ENCODE measurements at regions not wholly inside any gene's neighbourhood (a gene's known extent, or its start where the extent isn't known, plus 50 kb on each side); places are given as distances from the start of the nearest gene placed in this dataset.

DNA sequence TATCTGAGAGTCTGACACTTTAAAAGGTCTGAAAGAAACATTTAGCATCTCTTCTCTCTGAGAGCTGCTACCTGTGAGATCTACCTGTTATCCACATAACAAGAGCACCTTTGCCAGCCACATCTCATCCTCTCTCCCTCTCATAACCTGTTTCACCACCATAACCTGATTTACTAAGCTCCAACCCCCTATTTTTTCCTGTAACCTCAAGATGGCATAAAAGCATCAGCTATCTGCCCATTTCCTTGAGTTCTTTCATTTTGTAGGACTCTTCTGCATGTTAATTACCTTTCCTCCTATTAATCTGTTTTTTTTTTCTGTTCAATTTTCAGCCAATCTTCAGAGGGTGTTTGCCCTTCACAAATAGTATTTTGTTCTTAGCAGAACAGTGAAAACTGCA, 136.5 kb upstream of the KCNK1 start:
- BruUV-seq (replicated peaks), result no TSS peak
- H3K9me3 ChIP-seq (ENCODE audit: control insufficient read depth in 1 of 2, insufficient read depth in 1 of 2, low read depth in 1 of 2, low read length in 2 of 2), result no peaks in the 10 kb centered on the region
- H3K4me3 ChIP-seq (replicated peaks in 1 of 2; ENCODE audit: low read depth in 1 of 2, low read length in 2 of 2), result no peak overlapping the region
- no peaks in the 10 kb centered on the region for H3K4me1 ChIP-seq (ENCODE audit: control insufficient read depth in 1 of 2, insufficient read depth in 2 of 2, low read length in 2 of 2)
- H4K20me1 ChIP-seq (ENCODE audit: insufficient read depth), result no peaks in the 10 kb centered on the region
- no peak for ATAC-seq
- TF ChIP-seq EZH2phosphoT487 (IDR thresholded peaks at IDR 0.05; ENCODE audit: borderline replicate concordance) (no peak), ELF1 (IDR thresholded peaks at IDR 0.05; ENCODE audit: borderline replicate concordance, low read depth) (no peak), POLR2A (IDR thresholded peaks at IDR 0.05; ENCODE audit: borderline replicate concordance, extremely low read depth, insufficient read depth, insufficient read length) (no peak), SP1 (IDR thresholded peaks at IDR 0.05; ENCODE audit: low read depth) (no peak), ZFX (IDR thresholded peaks at IDR 0.05) (no peak), RAD21 (IDR thresholded peaks at IDR 0.05; ENCODE audit: low read depth) (peak; percentile 52), FOSL1 (IDR thresholded peaks at IDR 0.05; ENCODE audit: low read depth) (no peak), CBX3 (IDR thresholded peaks at IDR 0.05; ENCODE audit: low read depth) (no peak), SRF (IDR thresholded peaks at IDR 0.05; ENCODE audit: low read depth) (no peak), CEBPB (IDR thresholded peaks at IDR 0.05; ENCODE audit: low read depth) (no peak), SIN3A (IDR thresholded peaks at IDR 0.05; ENCODE audit: low read depth) (no peak), POLR2AphosphoS5 (IDR thresholded peaks at IDR 0.05; ENCODE audit: low read depth, low read length) (no peak)
- TF ChIP-seq, protein P1, sequence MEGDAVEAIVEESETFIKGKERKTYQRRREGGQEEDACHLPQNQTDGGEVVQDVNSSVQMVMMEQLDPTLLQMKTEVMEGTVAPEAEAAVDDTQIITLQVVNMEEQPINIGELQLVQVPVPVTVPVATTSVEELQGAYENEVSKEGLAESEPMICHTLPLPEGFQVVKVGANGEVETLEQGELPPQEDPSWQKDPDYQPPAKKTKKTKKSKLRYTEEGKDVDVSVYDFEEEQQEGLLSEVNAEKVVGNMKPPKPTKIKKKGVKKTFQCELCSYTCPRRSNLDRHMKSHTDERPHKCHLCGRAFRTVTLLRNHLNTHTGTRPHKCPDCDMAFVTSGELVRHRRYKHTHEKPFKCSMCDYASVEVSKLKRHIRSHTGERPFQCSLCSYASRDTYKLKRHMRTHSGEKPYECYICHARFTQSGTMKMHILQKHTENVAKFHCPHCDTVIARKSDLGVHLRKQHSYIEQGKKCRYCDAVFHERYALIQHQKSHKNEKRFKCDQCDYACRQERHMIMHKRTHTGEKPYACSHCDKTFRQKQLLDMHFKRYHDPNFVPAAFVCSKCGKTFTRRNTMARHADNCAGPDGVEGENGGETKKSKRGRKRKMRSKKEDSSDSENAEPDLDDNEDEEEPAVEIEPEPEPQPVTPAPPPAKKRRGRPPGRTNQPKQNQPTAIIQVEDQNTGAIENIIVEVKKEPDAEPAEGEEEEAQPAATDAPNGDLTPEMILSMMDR (IDR thresholded peaks at IDR 0.05 in 2 of 3, conservative IDR thresholded peaks at IDR 0.05 in 1 of 3; ENCODE audit: borderline replicate concordance in 1 of 3, insufficient read depth in 1 of 3, low read depth in 2 of 3, low read length in 2 of 3), result peak in 1 of 3 experiments; percentile 10; a peak in 1 of 6 replicates
- TF ChIP-seq, protein P2, sequence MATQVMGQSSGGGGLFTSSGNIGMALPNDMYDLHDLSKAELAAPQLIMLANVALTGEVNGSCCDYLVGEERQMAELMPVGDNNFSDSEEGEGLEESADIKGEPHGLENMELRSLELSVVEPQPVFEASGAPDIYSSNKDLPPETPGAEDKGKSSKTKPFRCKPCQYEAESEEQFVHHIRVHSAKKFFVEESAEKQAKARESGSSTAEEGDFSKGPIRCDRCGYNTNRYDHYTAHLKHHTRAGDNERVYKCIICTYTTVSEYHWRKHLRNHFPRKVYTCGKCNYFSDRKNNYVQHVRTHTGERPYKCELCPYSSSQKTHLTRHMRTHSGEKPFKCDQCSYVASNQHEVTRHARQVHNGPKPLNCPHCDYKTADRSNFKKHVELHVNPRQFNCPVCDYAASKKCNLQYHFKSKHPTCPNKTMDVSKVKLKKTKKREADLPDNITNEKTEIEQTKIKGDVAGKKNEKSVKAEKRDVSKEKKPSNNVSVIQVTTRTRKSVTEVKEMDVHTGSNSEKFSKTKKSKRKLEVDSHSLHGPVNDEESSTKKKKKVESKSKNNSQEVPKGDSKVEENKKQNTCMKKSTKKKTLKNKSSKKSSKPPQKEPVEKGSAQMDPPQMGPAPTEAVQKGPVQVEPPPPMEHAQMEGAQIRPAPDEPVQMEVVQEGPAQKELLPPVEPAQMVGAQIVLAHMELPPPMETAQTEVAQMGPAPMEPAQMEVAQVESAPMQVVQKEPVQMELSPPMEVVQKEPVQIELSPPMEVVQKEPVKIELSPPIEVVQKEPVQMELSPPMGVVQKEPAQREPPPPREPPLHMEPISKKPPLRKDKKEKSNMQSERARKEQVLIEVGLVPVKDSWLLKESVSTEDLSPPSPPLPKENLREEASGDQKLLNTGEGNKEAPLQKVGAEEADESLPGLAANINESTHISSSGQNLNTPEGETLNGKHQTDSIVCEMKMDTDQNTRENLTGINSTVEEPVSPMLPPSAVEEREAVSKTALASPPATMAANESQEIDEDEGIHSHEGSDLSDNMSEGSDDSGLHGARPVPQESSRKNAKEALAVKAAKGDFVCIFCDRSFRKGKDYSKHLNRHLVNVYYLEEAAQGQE (IDR thresholded peaks at IDR 0.05; ENCODE audit: low read depth), result no peak
- no peak overlapping the region for H3K27ac ChIP-seq (ENCODE audit: low read depth, low read length)
- ChIA-PET POLR2A (no interaction called here), CTCF (no interaction called here), RAD21 (ENCODE audit: low non-redundant PET in 1 of 2, low total read pairs in 2 of 2, uncharacterized antibody in 2 of 2, unreplicated experiment in 2 of 2) (no interaction called here)
- no peak overlapping the region for H2AFZ ChIP-seq (ENCODE audit: low read depth, low read length, poor library complexity, severe bottlenecking)
- H3K9ac ChIP-seq (ENCODE audit: low read length), result no peak overlapping the region
- H3K4me2 ChIP-seq (ENCODE audit: low read length), result no peak overlapping the region
- H3K27me3 ChIP-seq (ENCODE audit: insufficient read depth, low read length), result no peaks in the 10 kb centered on the region
- DNase-seq (ENCODE audit: low read depth, low spot score), result no peak
- no peaks in the 10 kb centered on the region for H3K79me2 ChIP-seq (ENCODE audit: insufficient read depth, low read length)
- no peaks in the 10 kb centered on the region for H3K36me3 ChIP-seq (ENCODE audit: control insufficient read depth in 1 of 2, insufficient read depth in 2 of 2, low read length in 2 of 2)
- intact Hi-C loops (cut with micrococcal nuclease), result no loop called here
- H3K9me2 ChIP-seq (ENCODE audit: insufficient read depth), result no peaks in the 10 kb centered on the region
